Smooth muscle cell (in vitro differentiated cells): ENCODE measurements at regions not wholly inside any gene's neighbourhood (a gene's known extent, or its start where the extent isn't known, plus 50 kb on each side); places are given as distances from the start of the nearest gene placed in this dataset.

Experiments used
- DNase-seq: peaks from one replicate; lab custom pipeline; 2025; ENCODE audit not compliant: unreplicated experiment; lab: John Stamatoyannopoulos, UW
- H2AFZ ChIP-seq: fragments of 200-600 bp; sonication (generic); 2 replicates; pipeline ENCODE4 v1.6.0; 2016; ENCODE audit warnings: antibody characterized with exemption, low read depth, mild to moderate bottlenecking
- H3F3A ChIP-seq: fragments of 200-600 bp; sonication (generic); 2 replicates; pipeline ENCODE4 v1.6.0; 2017; ENCODE audit warnings: antibody characterized with exemption, low read depth
- H3K27ac ChIP-seq: fragments of 200-600 bp; sonication (generic); 2 replicates; pipeline ENCODE4 v1.5.1; 2016; ENCODE audit warnings: low read depth, mild to moderate bottlenecking
- H3K27me3 ChIP-seq: fragments of 200-600 bp; sonication (generic); 2 replicates; pipeline ENCODE4 v1.6.1; 2016; ENCODE audit warnings: low read depth, mild to moderate bottlenecking
- H3K36me3 ChIP-seq: fragments of 200-600 bp; sonication (generic); 2 replicates; pipeline ENCODE4 v1.5.1; 2016; ENCODE audit warnings: low read depth
- H3K4me1 ChIP-seq: fragments of 200-600 bp; sonication (generic); 2 replicates; pipeline ENCODE4 v1.5.1; 2016; ENCODE audit warnings: low read depth
- H3K4me2 ChIP-seq: fragments of 200-600 bp; sonication (generic); 2 replicates; pipeline ENCODE4 v1.6.0; 2016; ENCODE audit warnings: mild to moderate bottlenecking
- H3K4me3 ChIP-seq: fragments of 200-600 bp; sonication (generic); 2 replicates; pipeline ENCODE4 v1.5.1; 2016; ENCODE audit warnings: mild to moderate bottlenecking
- H3K79me2 ChIP-seq: fragments of 200-600 bp; sonication (generic); 2 replicates; pipeline ENCODE4 v1.6.0; 2016; ENCODE audit warnings: low read depth, mild to moderate bottlenecking
- H3K9ac ChIP-seq: fragments of 200-600 bp; sonication (generic); 2 replicates; pipeline ENCODE4 v1.6.0; 2016; ENCODE audit warnings: low read depth
- H3K9me3 ChIP-seq: fragments of 200-600 bp; sonication (generic); replicated peaks from 2 replicates; pipeline ENCODE4 v1.5.1; 2016; ENCODE audit warnings: low read depth
- H4K20me1 ChIP-seq: fragments of 200-600 bp; sonication (generic); 2 replicates; pipeline ENCODE4 v1.6.0; 2016; ENCODE audit warnings: low read depth
- CTCF ChIP-seq: fragments of 200-600 bp; sonication (generic); IDR thresholded peaks from 2 replicates; pipeline ENCODE4 v1.5.1; 2017; ENCODE audit warnings: borderline replicate concordance, mild to moderate bottlenecking, antibody characterized with exemption; ENCODE audit not compliant: insufficient read depth, poor library complexity, severe bottlenecking
- WGBS: methylation state at CpG from one replicate; pipeline ENCODE4 v1.1.7; 2016; ENCODE audit warnings: low lambda C conversion rate; 5-methylcytosine and 5-hydroxymethylcytosine counted together

- WGBS = 93% methylated on average over 2 of the region's 2 CpGs
- H4K20me1 ChIP-seq = no peaks in the 10 kb centered on the region
- no peaks in the 10 kb centered on the region for H3K36me3 ChIP-seq
- H2AFZ ChIP-seq = no peak overlapping the region
- no peak overlapping the region for H3K4me3 ChIP-seq
- no peaks in the 10 kb centered on the region for H3K79me2 ChIP-seq
- no peaks in the 10 kb centered on the region for H3K9me3 ChIP-seq
- H3K4me1 ChIP-seq = peaks cover 12% of the 10 kb centered on the region
- no peak for TF ChIP-seq CTCF
- no peak overlapping the region for H3K9ac ChIP-seq
- no peak overlapping the region for H3K4me2 ChIP-seq
- no peaks in the 10 kb centered on the region for H3F3A ChIP-seq
- H3K27ac ChIP-seq = no peak overlapping the region
- no peaks in the 10 kb centered on the region for H3K27me3 ChIP-seq
- no peak for DNase-seq
Observed at GRCh38 chr5:103648086-103648485, 85.5 kb upstream of the NUDT12 start.

- Histone ChIP-seq H3K27me3 (no peaks in the 10 kb centered on the region), H3K9ac (no peak overlapping the region), H2AFZ (no peak overlapping the region), H3K27ac (no peak overlapping the region), H3K79me2 (no peaks in the 10 kb centered on the region), H3K4me2 (no peak overlapping the region), H3K4me1 (peaks cover 12% of the 10 kb centered on the region), H3K4me3 (no peak overlapping the region), H3K9me3 (no peaks in the 10 kb centered on the region), H3F3A (no peaks in the 10 kb centered on the region), H4K20me1 (no peaks in the 10 kb centered on the region), H3K36me3 (no peaks in the 10 kb centered on the region)
- WGBS = 44% methylated on average over 6 of the region's 6 CpGs
- DNase-seq = no peak
- no peak for TF ChIP-seq CTCF
Observed at GRCh38 chr5:103646698-103647614, 84.4 kb upstream of the NUDT12 start.

- no peaks in the 10 kb centered on the region for H3F3A ChIP-seq
- no peak overlapping the region for H3K4me2 ChIP-seq
- no peak for TF ChIP-seq CTCF
- H3K9ac ChIP-seq = no peak overlapping the region
- H3K36me3 ChIP-seq = no peaks in the 10 kb centered on the region
- no peak overlapping the region for H3K27ac ChIP-seq
- DNase-seq = no peak
- H2AFZ ChIP-seq = no peak overlapping the region
- no peaks in the 10 kb centered on the region for H3K27me3 ChIP-seq
- 93% methylated on average over 1 of the region's 1 CpG for WGBS
- H4K20me1 ChIP-seq = no peaks in the 10 kb centered on the region
- H3K79me2 ChIP-seq = no peaks in the 10 kb centered on the region
- no peaks in the 10 kb centered on the region for H3K9me3 ChIP-seq
- no peak overlapping the region for H3K4me3 ChIP-seq
- H3K4me1 ChIP-seq = peaks cover 12% of the 10 kb centered on the region
Observed at GRCh38 chr5:103645816-103646215, 83.2 kb upstream of the NUDT12 start.

- TF ChIP-seq CTCF = no peak
- Histone ChIP-seq H3K4me1 (no peaks in the 10 kb centered on the region), H2AFZ (no peak overlapping the region), H3K79me2 (no peaks in the 10 kb centered on the region), H3K9ac (no peak overlapping the region), H3K9me3 (no peaks in the 10 kb centered on the region), H3K36me3 (no peaks in the 10 kb centered on the region), H3K4me2 (no peak overlapping the region), H3F3A (no peaks in the 10 kb centered on the region), H3K27ac (no peak overlapping the region), H3K4me3 (no peak overlapping the region), H3K27me3 (no peaks in the 10 kb centered on the region), H4K20me1 (no peaks in the 10 kb centered on the region)
- no peak for DNase-seq
Observed at GRCh38 chr5:103638979-103639378, 76.4 kb upstream of the NUDT12 start.
